ENCODE measurements at regions not wholly inside any gene's neighbourhood (a gene's known extent, or its start where the extent isn't known, plus 50 kb on each side); places are given as distances from the start of the nearest gene placed in this dataset.

- DNase-seq (ENCODE audit: low read depth in 4 of 4, low spot score in 3 of 4), result peak; percentile 82 to 91 (median 90)
Observed at GRCh38 chr11:15650105-15650938, 535.6 kb downstream of the INSC start.

GRCh38 chr11:15651033-15651432 lies 536.3 kb downstream of the INSC start:
- no peak for DNase-seq (ENCODE audit: low read depth in 4 of 4, low spot score in 3 of 4)

- no peak for DNase-seq (ENCODE audit: low read depth in 4 of 4, low spot score in 3 of 4)
Observed at GRCh38 chr11:15651816-15652215, 537.1 kb downstream of the INSC start.

- DNase-seq (ENCODE audit: low read depth in 4 of 4, low spot score in 3 of 4), result no peak
Observed at GRCh38 chr11:15653191-15653710, 538.5 kb downstream of the INSC start.

- DNase-seq (ENCODE audit: low read depth in 4 of 4, low spot score in 3 of 4), result no peak
Observed at GRCh38 chr11:15654451-15654850, 539.7 kb downstream of the INSC start.

GRCh38 chr11:15655552-15655951 lies 540.8 kb downstream of the INSC start:
- DNase-seq (ENCODE audit: low read depth in 4 of 4, low spot score in 3 of 4), result no peak

- DNase-seq (ENCODE audit: low read depth in 4 of 4, low spot score in 3 of 4), result no peak
Observed at GRCh38 chr11:15657264-15657663, 542.5 kb downstream of the INSC start.

GRCh38 chr11:15660496-15660895 lies 545.8 kb downstream of the INSC start:
- DNase-seq (ENCODE audit: low read depth in 4 of 4, low spot score in 3 of 4), result no peak

GRCh38 chr11:15662285-15662684 lies 547.6 kb downstream of the INSC start:
- DNase-seq (ENCODE audit: low read depth in 4 of 4, low spot score in 3 of 4), result no peak

GRCh38 chr11:15663777-15664218 lies 549.1 kb downstream of the INSC start:
- DNase-seq (ENCODE audit: low read depth in 4 of 4, low spot score in 3 of 4), result peak in 1 of 4 donors; percentile 10

- no peak for DNase-seq (ENCODE audit: low read depth in 4 of 4, low spot score in 3 of 4)
Observed at GRCh38 chr11:15665368-15665871, 550.7 kb downstream of the INSC start.

- DNase-seq (ENCODE audit: low read depth in 4 of 4, low spot score in 3 of 4), result no peak
Observed at GRCh38 chr11:15667127-15667725, 552.5 kb downstream of the INSC start.

- DNase-seq (ENCODE audit: low read depth in 4 of 4, low spot score in 3 of 4), result no peak
Observed at GRCh38 chr11:15668718-15669117, 554.0 kb downstream of the INSC start.

- no peak for DNase-seq (ENCODE audit: low read depth in 4 of 4, low spot score in 3 of 4)
Observed at GRCh38 chr11:15670520-15671070, 555.9 kb downstream of the INSC start.

- no peak for DNase-seq (ENCODE audit: low read depth in 4 of 4, low spot score in 3 of 4)
Observed at GRCh38 chr11:15671216-15671615, 556.5 kb downstream of the INSC start.

- DNase-seq (ENCODE audit: low read depth in 4 of 4, low spot score in 3 of 4), result no peak
Observed at GRCh38 chr11:15672825-15673224, 558.1 kb downstream of the INSC start.

- no peak for DNase-seq (ENCODE audit: low read depth in 4 of 4, low spot score in 3 of 4)
Observed at GRCh38 chr11:15673408-15673831, 558.7 kb downstream of the INSC start.

- no peak for DNase-seq (ENCODE audit: low read depth in 4 of 4, low spot score in 3 of 4)
Observed at GRCh38 chr11:15674756-15675155, 560.0 kb downstream of the INSC start.

- no peak for DNase-seq (ENCODE audit: low read depth in 4 of 4, low spot score in 3 of 4)
Observed at GRCh38 chr11:15675683-15676082, 561.0 kb downstream of the INSC start.

GRCh38 chr11:15677181-15677580 lies 562.5 kb downstream of the INSC start:
- no peak for DNase-seq (ENCODE audit: low read depth in 4 of 4, low spot score in 3 of 4)

GRCh38 chr11:15683528-15683927 lies 568.8 kb downstream of the INSC start:
- no peak for DNase-seq (ENCODE audit: low read depth in 4 of 4, low spot score in 3 of 4)

All from left renal pelvis (tissue), 4 donors.